GM12865 (cell line): ENCODE measurements at regions not wholly inside any gene's neighbourhood (a gene's known extent, or its start where the extent isn't known, plus 50 kb on each side); places are given as distances from the start of the nearest gene placed in this dataset.
"Not testable (repeated sequence)": the region's sequence is repeated elsewhere in the genome, so short reads cannot be mapped to it uniquely, and the experiment has no call there.

ENCODE experiments used
- DNase-seq: peaks from one replicate; pipeline ENCODE4 v3.0.0; 2010; ENCODE audit warnings: low read depth
- H3K4me3 ChIP-seq: 2 replicates; pipeline ENCODE4 v1.5.1; 2011; ENCODE audit warnings: mild to moderate bottlenecking, low read depth, low read length, control low read depth
- CTCF ChIP-seq: IDR thresholded peaks from 2 replicates; pipeline ENCODE4 v1.5.1; 2011; ENCODE audit warnings: low read length, control low read depth, low read depth, inconsistent platforms; ENCODE audit not compliant: insufficient read depth; ENCODE audit errors: missing control alignments

DNA sequence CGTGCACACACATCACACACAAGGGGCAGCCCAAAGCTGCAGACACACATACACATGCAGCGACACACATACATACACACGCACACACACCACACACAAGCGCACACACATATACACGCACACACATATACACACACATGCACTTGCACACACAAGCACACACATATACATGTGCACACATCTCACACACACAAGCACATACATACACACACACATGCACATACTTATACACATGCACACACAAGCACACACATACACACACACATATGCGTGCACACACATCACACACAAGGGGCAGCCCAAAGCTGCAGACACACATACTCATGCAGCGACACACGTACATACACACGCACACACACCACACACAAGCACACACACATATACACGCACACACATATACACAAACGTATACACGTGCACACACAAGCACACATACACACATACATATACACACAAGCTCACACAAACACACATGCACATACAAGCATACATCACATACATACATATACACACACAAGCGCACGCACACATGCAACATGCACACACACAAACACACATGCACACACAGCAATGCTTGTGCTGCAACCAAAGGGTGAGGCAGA is 178.8 kb upstream of the PFKP start:
- TF ChIP-seq CTCF = no peak
- H3K4me3 ChIP-seq = no peak overlapping the region
- no peak for DNase-seq

- no peak for DNase-seq
- H3K4me3 ChIP-seq = no peak overlapping the region
- TF ChIP-seq CTCF = no peak
These were observed 179.8 kb upstream of the PFKP start for GRCh38 chr10:2887391-2888070.

DNA sequence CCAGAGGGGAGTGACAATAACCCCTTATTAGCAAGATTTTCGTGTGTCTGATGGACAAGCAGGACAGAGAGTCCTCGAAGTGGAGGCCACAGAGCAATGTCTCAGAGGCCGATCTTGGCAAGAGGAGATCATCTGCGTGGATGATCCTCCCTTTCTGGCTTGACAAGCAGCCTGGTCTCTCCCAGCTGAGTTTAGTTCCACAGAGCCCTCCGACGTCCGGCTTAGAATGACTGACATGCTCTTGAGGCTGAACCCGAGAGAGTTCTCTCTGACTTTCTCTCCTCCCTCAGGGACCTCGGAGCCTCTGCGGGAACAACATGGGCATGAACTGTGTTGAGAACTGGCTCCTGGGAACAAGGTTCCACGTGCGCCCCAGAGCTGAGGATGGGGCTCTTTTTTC is 180.7 kb upstream of the PFKP start:
- TF ChIP-seq CTCF = no peak
- DNase-seq = no peak
- no peak overlapping the region for H3K4me3 ChIP-seq

- no peak for TF ChIP-seq CTCF
- DNase-seq = no peak
- no peak overlapping the region for H3K4me3 ChIP-seq
These were observed 181.8 kb upstream of the PFKP start for GRCh38 chr10:2885288-2886278.

- H3K4me3 ChIP-seq, DNase-seq: not testable (repeated sequence)
These were observed 183.3 kb upstream of the PFKP start for GRCh38 chr10:2883983-2884540.

- no peak overlapping the region for H3K4me3 ChIP-seq
- no peak for TF ChIP-seq CTCF
- no peak for DNase-seq
These were observed 184.1 kb upstream of the PFKP start for GRCh38 chr10:2883238-2883637.

DNA sequence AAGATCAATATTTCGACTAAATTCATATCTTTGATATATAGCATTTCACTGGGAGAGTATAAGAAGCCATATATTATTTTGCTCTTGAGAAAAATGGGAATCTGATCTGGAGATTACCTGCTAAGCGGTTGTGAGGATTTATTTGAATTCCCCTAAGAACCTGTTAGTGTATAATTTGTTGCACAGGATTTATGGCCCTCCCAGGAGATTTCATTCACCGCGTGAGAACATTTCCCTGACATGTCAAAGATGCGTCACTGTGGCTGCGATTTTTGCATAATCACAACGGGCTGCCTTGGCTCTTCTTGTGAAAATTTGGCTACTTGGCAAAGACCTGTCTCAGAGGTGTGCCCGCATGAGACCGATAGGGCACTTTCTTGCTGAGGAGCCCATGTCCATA is 184.7 kb upstream of the PFKP start:
- no peak overlapping the region for H3K4me3 ChIP-seq

More for the DNA sequence above, 184.7 kb upstream of the PFKP start:
- TF ChIP-seq CTCF = no peak
- no peak for DNase-seq
